ENCODE measurements at regions not wholly inside any gene's neighbourhood (a gene's known extent, or its start where the extent isn't known, plus 50 kb on each side); places are given as distances from the start of the nearest gene placed in this dataset.

DNA sequence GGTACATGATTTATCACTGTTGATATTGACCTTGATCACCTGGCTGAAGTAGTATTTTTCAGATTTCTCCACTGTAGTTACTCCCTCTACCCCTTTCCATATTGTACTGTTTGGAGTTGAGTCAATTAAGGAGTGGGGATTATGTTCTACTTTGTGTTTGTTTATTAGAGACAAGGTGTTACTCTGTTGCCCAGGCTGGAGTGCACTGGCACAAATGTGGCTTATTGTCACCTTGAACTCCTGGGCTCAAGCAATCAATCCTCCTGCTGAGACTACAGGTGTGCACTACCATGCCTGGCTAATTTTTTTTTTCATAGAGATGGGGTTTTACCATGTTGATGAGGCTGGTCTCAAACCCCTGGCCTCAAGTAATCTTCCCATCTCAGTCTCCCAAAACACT is 85.3 kb upstream of the CCDC90B start (continued):
- TF ChIP-seq, protein P1, sequence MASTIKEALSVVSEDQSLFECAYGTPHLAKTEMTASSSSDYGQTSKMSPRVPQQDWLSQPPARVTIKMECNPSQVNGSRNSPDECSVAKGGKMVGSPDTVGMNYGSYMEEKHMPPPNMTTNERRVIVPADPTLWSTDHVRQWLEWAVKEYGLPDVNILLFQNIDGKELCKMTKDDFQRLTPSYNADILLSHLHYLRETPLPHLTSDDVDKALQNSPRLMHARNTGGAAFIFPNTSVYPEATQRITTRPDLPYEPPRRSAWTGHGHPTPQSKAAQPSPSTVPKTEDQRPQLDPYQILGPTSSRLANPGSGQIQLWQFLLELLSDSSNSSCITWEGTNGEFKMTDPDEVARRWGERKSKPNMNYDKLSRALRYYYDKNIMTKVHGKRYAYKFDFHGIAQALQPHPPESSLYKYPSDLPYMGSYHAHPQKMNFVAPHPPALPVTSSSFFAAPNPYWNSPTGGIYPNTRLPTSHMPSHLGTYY (CRISPR knock-in tag; IDR thresholded peaks at IDR 0.05), result no peak
- TF ChIP-seq, protein P2, sequence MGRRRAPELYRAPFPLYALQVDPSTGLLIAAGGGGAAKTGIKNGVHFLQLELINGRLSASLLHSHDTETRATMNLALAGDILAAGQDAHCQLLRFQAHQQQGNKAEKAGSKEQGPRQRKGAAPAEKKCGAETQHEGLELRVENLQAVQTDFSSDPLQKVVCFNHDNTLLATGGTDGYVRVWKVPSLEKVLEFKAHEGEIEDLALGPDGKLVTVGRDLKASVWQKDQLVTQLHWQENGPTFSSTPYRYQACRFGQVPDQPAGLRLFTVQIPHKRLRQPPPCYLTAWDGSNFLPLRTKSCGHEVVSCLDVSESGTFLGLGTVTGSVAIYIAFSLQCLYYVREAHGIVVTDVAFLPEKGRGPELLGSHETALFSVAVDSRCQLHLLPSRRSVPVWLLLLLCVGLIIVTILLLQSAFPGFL (CRISPR knock-in tag; IDR thresholded peaks at IDR 0.05; ENCODE audit: borderline replicate concordance), result no peak
- TF ChIP-seq, protein P3, sequence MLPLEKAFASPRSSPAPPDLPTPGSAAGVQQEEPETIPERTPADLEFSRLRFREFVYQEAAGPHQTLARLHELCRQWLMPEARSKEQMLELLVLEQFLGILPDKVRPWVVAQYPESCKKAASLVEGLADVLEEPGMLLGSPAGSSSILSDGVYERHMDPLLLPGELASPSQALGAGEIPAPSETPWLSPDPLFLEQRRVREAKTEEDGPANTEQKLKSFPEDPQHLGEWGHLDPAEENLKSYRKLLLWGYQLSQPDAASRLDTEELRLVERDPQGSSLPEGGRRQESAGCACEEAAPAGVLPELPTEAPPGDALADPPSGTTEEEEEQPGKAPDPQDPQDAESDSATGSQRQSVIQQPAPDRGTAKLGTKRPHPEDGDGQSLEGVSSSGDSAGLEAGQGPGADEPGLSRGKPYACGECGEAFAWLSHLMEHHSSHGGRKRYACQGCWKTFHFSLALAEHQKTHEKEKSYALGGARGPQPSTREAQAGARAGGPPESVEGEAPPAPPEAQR (CRISPR knock-in tag; IDR thresholded peaks at IDR 0.05), result no peak
- TF ChIP-seq RELA (CRISPR knock-in tag; IDR thresholded peaks at IDR 0.05; ENCODE audit: borderline replicate concordance), result no peak
- TF ChIP-seq FOXK1 (CRISPR knock-in tag; IDR thresholded peaks at IDR 0.05), result no peak
- TF ChIP-seq, protein P4, sequence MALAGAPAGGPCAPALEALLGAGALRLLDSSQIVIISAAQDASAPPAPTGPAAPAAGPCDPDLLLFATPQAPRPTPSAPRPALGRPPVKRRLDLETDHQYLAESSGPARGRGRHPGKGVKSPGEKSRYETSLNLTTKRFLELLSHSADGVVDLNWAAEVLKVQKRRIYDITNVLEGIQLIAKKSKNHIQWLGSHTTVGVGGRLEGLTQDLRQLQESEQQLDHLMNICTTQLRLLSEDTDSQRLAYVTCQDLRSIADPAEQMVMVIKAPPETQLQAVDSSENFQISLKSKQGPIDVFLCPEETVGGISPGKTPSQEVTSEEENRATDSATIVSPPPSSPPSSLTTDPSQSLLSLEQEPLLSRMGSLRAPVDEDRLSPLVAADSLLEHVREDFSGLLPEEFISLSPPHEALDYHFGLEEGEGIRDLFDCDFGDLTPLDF (CRISPR knock-in tag; IDR thresholded peaks at IDR 0.05), result no peak
- TF ChIP-seq, protein P5, sequence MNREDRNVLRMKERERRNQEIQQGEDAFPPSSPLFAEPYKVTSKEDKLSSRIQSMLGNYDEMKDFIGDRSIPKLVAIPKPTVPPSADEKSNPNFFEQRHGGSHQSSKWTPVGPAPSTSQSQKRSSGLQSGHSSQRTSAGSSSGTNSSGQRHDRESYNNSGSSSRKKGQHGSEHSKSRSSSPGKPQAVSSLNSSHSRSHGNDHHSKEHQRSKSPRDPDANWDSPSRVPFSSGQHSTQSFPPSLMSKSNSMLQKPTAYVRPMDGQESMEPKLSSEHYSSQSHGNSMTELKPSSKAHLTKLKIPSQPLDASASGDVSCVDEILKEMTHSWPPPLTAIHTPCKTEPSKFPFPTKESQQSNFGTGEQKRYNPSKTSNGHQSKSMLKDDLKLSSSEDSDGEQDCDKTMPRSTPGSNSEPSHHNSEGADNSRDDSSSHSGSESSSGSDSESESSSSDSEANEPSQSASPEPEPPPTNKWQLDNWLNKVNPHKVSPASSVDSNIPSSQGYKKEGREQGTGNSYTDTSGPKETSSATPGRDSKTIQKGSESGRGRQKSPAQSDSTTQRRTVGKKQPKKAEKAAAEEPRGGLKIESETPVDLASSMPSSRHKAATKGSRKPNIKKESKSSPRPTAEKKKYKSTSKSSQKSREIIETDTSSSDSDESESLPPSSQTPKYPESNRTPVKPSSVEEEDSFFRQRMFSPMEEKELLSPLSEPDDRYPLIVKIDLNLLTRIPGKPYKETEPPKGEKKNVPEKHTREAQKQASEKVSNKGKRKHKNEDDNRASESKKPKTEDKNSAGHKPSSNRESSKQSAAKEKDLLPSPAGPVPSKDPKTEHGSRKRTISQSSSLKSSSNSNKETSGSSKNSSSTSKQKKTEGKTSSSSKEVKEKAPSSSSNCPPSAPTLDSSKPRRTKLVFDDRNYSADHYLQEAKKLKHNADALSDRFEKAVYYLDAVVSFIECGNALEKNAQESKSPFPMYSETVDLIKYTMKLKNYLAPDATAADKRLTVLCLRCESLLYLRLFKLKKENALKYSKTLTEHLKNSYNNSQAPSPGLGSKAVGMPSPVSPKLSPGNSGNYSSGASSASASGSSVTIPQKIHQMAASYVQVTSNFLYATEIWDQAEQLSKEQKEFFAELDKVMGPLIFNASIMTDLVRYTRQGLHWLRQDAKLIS (CRISPR knock-in tag; IDR thresholded peaks at IDR 0.05; ENCODE audit: borderline replicate concordance), result no peak

DNA sequence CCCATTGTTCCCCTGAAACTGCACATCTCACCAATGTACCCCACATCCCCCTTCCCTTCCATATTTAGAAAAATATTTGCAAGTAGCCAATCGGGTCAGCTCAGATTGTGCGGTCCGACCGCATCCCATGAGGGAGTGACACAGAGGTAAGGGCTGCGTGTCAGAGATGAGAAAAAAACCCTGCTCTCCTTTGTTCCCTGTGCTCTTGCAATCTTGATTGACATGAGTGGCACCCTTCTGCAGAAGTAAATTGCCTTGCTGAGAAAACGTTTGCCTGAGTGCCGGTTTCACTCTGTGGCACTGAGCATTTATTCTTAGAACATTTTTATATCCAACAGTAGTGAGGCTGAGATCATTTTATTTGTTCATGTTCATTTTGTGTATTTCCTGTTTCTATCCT is 81.6 kb upstream of the CCDC90B start:
- ChIA-PET POLR2A (no interaction called here), CTCF (no interaction called here)
- ATAC-seq, result no peak
- Mint-ChIP-seq H3K9me3 (peaks cover 44% of the 10 kb centered on the region), H3K4me3 (no peak overlapping the region), H3K4me1 (peaks cover 36% of the 10 kb centered on the region), H3K36me3 (peaks cover 44% of the 10 kb centered on the region), H3K27ac (no peak overlapping the region; the same call in 1 of the 2 replicates), H3K27me3 (ENCODE audit: low read depth) (no peaks in the 10 kb centered on the region)
- no peak for DNase-seq (ENCODE audit: low spot score)
- TF ChIP-seq CBFB (CRISPR knock-in tag; IDR thresholded peaks at IDR 0.05; ENCODE audit: low read depth), result no peak
- no peak for TF ChIP-seq GABPB1 (CRISPR knock-in tag; IDR thresholded peaks at IDR 0.05)
- no peak for TF ChIP-seq FOXJ3 (CRISPR knock-in tag; IDR thresholded peaks at IDR 0.05; ENCODE audit: borderline replicate concordance)
- TF ChIP-seq, protein P6, sequence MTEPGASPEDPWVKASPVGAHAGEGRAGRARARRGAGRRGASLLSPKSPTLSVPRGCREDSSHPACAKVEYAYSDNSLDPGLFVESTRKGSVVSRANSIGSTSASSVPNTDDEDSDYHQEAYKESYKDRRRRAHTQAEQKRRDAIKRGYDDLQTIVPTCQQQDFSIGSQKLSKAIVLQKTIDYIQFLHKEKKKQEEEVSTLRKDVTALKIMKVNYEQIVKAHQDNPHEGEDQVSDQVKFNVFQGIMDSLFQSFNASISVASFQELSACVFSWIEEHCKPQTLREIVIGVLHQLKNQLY (CRISPR knock-in tag; IDR thresholded peaks at IDR 0.05), result no peak
- TF ChIP-seq NFATC4 (CRISPR knock-in tag; IDR thresholded peaks at IDR 0.05), result no peak
- TF ChIP-seq, protein P7, sequence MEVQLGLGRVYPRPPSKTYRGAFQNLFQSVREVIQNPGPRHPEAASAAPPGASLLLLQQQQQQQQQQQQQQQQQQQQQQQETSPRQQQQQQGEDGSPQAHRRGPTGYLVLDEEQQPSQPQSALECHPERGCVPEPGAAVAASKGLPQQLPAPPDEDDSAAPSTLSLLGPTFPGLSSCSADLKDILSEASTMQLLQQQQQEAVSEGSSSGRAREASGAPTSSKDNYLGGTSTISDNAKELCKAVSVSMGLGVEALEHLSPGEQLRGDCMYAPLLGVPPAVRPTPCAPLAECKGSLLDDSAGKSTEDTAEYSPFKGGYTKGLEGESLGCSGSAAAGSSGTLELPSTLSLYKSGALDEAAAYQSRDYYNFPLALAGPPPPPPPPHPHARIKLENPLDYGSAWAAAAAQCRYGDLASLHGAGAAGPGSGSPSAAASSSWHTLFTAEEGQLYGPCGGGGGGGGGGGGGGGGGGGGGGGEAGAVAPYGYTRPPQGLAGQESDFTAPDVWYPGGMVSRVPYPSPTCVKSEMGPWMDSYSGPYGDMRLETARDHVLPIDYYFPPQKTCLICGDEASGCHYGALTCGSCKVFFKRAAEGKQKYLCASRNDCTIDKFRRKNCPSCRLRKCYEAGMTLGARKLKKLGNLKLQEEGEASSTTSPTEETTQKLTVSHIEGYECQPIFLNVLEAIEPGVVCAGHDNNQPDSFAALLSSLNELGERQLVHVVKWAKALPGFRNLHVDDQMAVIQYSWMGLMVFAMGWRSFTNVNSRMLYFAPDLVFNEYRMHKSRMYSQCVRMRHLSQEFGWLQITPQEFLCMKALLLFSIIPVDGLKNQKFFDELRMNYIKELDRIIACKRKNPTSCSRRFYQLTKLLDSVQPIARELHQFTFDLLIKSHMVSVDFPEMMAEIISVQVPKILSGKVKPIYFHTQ (CRISPR knock-in tag; IDR thresholded peaks at IDR 0.05), result no peak
- TF ChIP-seq NR2C2 (CRISPR knock-in tag; IDR thresholded peaks at IDR 0.05), result no peak
- TF ChIP-seq, protein P8, sequence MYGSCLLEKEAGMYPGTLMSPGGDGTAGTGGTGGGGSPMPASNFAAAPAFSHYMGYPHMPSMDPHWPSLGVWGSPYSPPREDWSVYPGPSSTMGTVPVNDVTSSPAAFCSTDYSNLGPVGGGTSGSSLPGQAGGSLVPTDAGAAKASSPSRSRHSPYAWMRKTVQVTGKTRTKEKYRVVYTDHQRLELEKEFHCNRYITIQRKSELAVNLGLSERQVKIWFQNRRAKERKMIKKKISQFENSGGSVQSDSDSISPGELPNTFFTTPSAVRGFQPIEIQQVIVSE (CRISPR knock-in tag; IDR thresholded peaks at IDR 0.05; ENCODE audit: borderline replicate concordance), result no peak
- TF ChIP-seq ZNF138 (CRISPR knock-in tag; conservative IDR thresholded peaks at IDR 0.05), result no peak
- TF ChIP-seq, protein P2 (CRISPR knock-in tag; IDR thresholded peaks at IDR 0.05; ENCODE audit: borderline replicate concordance), result no peak

All from WTC11 (cell line).